Keratinocyte (primary cell): ENCODE measurements at regions not wholly inside any gene's neighbourhood (a gene's known extent, or its start where the extent isn't known, plus 50 kb on each side); places are given as distances from the start of the nearest gene placed in this dataset.

Source experiments
- CTCF ChIP-seq, 3 experiments: IDR thresholded peaks in 1 of 3; conservative IDR thresholded peaks in 1 of 3; optimal IDR thresholded peaks in 1 of 3; 2 replicates in 2 of 3; 3 replicates in 1 of 3; pipeline versions ENCODE3 to v1.5.1; 2011; ENCODE audit warnings: low read length in 3 of 3, mild to moderate bottlenecking in 3 of 3, moderate library complexity in 2 of 3, control low read depth in 1 of 3, inconsistent platforms in 1 of 3; ENCODE audit not compliant: insufficient read depth in 2 of 3; ENCODE audit errors: extremely low read depth in 1 of 3
- EZH2 ChIP-seq: IDR thresholded peaks from one replicate; pipeline ENCODE4 v1.6.1; 2012; ENCODE audit warnings: inconsistent platforms, mild to moderate bottlenecking, low read length, moderate library complexity

- TF ChIP-seq CTCF (optimal IDR thresholded peaks at IDR 0.05 in 1 of 3, IDR thresholded peaks at IDR 0.05 in 1 of 3, conservative IDR thresholded peaks at IDR 0.05 in 1 of 3; ENCODE audit: extremely low read depth in 1 of 3, insufficient read depth in 2 of 3, low read length in 3 of 3) (no peak), EZH2 (no peak)
These were observed 228.4 kb downstream of the DTHD1 start for GRCh38 chr4:36509845-36510244.
